VCaP (cell line): ENCODE measurements at regions not wholly inside any gene's neighbourhood (a gene's known extent, or its start where the extent isn't known, plus 50 kb on each side); places are given as distances from the start of the nearest gene placed in this dataset.

Source experiments
- H3K27ac ChIP-seq: fragments of 450-650 bp; 2 replicates; pipeline ENCODE4 v1.5.1; 2017
- TF ChIP-seq, protein P1 (sequence below): fragments of 450-650 bp; conservative IDR thresholded peaks from 2 replicates; pipeline ENCODE4 v1.5.1; 2017; ENCODE audit warnings: mild to moderate bottlenecking, moderate library complexity

DNA sequence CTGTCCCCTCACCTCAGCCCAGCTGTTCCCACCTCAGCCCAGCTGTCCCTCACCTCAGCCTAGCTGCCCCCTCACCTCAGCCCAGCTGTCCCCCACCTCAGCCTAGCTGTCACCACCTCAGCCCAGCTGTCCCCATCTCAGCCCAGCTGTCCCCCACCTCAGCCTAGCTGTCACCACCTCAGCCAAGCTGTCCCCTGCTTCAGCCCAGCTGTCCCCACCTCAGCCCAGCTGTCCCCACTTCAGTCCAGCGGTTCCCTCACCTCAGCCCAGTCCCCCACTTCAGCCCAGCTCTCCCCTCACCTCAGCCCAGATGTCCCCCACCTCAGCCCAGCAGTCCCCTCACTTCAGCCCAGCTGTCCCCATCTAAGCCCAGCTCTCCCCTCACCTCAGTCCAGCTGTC, 88.4 kb upstream of the CSF3R start:
- TF ChIP-seq, protein P1, sequence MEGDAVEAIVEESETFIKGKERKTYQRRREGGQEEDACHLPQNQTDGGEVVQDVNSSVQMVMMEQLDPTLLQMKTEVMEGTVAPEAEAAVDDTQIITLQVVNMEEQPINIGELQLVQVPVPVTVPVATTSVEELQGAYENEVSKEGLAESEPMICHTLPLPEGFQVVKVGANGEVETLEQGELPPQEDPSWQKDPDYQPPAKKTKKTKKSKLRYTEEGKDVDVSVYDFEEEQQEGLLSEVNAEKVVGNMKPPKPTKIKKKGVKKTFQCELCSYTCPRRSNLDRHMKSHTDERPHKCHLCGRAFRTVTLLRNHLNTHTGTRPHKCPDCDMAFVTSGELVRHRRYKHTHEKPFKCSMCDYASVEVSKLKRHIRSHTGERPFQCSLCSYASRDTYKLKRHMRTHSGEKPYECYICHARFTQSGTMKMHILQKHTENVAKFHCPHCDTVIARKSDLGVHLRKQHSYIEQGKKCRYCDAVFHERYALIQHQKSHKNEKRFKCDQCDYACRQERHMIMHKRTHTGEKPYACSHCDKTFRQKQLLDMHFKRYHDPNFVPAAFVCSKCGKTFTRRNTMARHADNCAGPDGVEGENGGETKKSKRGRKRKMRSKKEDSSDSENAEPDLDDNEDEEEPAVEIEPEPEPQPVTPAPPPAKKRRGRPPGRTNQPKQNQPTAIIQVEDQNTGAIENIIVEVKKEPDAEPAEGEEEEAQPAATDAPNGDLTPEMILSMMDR: no peak
- H3K27ac ChIP-seq: no peak overlapping the region

DNA sequence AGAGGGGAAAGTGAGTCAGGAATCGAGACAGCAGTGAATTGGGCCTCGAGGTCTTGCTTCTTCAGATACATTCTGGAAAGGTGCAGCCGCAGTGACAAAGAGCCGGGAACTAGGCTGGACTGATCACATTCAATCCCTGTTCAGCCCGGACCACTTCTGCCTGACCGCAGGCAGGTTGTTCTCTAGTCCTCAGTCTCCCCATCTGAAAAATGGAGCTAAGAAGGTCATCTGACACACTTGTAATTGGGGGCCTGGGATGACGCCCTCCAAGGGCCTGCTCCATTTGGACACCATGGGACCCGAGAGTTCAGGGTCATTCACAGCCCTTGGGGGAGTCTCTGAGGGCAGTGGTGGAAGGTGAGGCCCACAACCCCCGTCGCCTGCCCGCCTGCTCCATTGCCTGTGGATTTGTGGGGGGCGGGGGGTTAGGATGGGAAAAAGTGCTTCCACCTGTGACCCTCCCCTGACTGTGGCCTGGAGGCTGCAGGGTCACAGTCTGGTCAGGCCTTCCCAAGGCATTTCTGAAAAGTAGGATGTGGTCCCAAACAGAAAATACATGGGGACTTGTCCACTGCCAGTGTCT, 87.9 kb upstream of the CSF3R start:
- H3K27ac ChIP-seq: no peak overlapping the region
- TF ChIP-seq, protein P1: no peak

DNA sequence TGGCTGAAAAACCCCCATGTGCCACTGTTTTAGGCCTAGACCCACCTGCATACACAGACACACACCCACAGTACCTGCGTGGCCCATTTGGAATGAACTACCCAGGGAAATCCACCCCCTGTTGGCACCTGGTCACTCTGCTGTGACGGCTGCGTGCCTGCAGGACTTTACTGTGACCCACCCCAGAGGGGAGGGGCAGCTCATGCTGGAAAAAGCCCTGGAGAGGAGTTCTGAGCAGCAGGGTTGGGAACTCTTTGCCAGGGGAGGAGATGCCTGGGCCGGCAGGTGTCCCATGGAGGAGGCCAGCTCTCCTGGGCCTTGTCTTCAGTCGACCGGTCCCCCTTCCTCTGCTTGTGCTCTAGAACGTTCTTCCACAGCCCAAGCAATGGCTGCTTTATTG, 87.3 kb upstream of the CSF3R start:
- TF ChIP-seq, protein P1: no peak

DNA sequence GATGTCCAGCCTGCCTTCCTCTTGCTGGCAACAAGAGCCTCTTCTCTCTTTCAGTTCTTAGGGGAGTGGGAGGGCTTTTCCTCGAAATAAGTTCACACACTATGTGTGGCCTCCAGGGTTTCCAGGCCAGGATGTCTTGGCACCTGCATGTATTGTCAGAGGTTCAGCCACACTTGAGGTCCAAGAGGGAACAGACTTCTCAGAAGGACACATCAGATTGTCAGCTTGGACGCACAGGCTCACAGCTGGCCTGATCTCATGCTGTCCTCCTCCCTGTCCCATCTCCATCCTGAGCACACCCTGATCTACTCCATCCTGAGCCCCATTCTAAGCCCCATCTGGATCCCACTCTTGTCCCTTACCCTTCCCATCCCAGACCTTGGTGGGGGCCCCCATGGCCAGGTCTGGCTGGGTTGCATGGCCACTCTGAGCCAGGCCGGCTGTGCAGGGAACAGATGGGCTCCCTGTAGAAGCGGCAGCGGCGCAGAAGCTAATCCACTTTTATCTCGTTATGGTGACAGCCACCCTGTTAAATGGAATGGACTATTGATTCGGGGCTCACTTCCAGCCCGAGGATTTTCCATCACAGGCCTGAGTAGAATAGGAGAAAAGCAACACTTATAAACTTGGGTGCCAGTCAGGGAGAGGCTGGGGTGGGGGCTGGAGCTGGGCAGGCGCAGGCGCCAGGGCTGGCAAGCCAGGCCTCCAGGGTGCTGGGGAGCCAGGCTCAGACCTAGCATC, 85.1 kb upstream of the CSF3R start:
- TF ChIP-seq, protein P1: no peak
- H3K27ac ChIP-seq: no peak overlapping the region

More for the DNA sequence above, 87.3 kb upstream of the CSF3R start:
- no peak overlapping the region for H3K27ac ChIP-seq

DNA sequence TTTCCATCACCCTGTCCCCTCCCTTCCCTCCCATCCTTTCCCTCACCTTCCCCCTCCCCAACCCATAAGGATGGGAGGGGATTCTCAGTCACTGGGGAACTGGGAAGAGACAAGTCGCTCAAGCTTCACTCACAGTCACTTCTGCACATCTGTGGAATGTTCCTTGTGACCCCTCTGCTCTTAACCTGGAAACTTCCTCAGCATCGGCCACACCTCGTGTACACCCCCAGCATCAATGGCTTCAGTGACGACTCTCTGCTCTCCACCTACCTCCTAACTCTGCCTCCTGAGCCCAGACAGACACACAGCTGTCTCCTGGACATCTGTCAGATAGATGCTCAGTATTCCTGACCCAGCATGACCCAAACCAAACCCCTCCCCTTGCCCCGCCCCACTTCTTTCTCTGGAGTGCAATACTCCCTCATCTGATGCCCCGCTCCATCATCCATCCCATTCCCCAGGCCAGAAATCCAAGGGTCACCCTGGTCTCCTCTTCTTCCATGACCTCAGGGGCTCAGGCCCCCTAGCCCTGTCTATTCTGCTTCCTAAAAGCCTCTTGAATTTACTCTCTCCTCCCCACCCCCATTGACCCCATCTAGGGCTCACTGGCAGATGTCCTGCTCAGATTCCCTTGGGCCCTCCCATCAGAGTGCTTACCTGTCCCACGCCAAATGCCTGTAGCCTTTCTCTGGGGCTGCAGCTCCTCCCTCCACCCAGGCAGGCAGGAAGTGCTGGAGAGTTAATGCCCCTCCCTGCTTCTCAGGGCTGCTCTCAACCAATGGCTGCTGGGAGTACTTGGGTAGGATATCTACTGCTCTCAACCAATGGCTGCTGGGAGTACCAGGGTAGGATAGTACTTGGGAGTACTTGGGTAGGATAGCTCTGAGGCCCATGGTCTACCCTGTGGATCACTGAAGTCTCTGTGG, 83.1 kb upstream of the CSF3R start:
- TF ChIP-seq, protein P1: no peak
- no peak overlapping the region for H3K27ac ChIP-seq

DNA sequence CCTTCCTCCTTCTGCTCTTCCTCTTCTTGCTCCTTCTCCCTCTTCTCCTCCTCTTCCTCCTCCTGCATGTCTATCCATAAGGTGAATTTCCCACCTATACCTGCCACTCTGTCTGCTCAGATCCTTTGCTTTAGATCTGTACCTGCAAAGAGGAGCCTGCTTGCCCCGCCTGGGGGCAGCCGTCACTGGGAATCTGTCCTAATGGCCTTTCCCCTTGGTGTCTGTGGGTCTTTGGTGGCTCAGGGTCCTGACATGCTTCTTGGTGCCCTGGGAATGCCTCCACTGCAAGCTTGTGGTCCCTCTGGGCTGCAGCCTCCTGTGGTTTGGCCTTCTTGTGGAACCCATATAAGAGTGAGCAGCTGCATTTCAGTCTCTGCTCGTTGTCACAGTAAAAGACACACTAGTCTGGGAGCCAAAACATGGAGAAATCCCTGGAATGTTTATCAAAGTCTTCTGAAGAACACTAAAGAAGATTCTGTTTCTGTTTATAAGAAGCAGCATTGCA, 79.5 kb upstream of the CSF3R start:
- TF ChIP-seq, protein P1: no peak
- H3K27ac ChIP-seq: no peak overlapping the region

DNA sequence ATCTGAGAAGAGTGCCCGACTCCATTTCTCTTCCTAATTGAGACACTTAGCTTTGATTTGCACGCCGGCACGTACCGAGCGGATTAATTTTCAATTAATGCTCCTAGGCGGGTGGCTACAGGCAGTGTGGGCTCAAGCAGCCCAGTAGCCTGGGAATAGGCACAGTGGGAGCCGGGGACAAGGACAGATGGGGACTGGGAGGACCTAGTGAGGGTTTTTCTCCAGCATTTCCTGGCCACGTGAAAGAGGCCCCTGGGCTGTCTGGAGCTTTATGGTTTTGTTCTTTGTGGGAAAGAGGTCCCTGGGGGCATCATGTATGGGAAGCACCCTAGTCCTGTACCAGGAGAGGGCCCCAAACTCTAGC, 78.6 kb upstream of the CSF3R start:
- TF ChIP-seq, protein P1: no peak
- no peak overlapping the region for H3K27ac ChIP-seq
